ENCODE measurements at regions not wholly inside any gene's neighbourhood (a gene's known extent, or its start where the extent isn't known, plus 50 kb on each side); places are given as distances from the start of the nearest gene placed in this dataset.

DNA sequence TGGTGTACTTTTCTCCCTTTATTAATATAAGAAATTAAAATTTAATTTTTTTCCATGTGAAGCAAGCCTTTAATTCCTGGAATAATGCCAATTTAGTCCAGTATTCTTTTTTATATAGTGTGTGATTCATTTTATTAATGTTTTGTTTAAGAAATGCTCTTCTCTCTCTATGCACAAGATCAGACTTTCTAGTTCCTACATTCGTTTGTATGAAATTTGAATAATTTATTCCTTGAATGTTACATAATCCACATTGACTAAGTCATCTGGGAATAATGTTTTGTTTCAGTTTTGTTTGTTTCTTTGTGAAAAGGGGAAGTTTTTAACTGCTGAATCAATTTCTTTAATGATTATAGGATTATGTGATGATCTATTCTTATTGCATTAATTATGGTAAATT lies 181.4 kb upstream of the ID4 start:
- no peak for DNase-seq

GRCh38 chr6:19660123-19660910 lies 176.9 kb upstream of the ID4 start:
- no peak for DNase-seq

DNA sequence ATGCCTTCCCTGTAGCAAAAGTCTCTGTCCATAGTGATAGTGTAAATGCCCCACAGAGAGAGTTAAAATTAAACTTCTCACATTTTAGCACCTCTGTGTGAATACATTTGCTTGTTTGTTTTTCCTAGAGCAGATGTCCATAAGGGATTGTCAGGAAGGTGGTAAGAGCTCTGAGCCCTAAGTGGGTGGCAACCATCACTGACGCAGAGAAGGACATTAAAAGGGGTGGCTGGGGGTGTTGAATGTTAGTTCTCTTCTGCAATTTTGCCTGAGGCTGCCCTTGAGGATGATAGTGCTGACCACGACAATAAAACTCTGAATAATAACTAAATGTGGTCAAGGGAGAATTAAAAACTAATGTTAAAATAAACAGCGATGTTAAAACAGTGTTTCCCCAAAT lies 174.3 kb upstream of the ID4 start:
- DNase-seq, result no peak

- no peak for DNase-seq
These were observed 173.7 kb upstream of the ID4 start for GRCh38 chr6:19663479-19663878.

DNA sequence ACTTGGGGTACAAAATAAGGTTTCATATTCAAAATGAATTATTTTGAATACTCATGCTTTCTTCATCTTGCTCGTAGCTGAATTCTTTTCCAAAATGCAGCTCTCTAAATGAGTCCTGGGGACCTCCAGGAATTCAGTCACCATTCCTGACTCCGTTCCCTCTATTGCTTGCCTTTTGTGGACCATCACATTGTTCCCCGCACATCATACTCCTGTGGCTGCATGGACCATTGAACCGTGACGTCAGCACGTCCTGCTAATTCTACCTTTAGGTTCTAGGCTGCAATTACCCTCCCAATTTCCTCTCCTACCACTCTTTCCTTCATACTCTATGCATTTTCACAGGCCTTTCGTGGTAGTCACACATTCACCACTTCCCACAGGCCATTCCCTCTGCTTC lies 173.1 kb upstream of the ID4 start:
- no peak for DNase-seq

DNA sequence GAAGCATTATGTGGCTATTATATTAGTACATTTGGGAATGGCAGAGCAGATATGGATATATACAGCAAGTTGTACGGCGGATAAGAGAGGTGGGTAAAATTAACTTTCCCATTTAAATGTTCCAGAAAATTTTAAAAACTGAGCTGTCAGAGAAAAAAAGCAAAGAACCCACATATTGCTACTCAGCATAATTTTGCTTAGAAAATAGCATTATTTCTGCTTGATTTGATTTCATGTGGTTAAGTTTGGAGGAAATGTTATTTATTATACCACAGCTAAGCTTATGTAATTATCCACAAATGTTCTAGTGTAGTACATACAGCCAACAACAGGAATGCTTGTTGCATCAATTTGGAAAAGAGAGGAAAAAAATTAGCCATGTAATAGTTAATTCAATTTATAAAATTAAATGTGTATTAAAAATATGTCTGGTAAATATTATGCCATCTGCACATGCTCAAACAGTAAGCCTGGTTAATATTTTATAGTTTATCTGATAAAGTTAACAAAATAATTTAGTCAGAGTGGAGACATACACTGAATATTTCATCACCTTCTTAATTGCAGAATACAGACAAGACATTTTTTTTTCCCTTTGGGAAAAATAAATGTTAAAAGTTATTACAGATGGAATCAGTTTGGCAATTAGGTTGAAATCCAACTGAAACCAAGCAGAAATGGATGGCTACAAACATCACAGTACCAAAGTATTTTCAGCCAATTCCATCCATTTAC lies 172.1 kb upstream of the ID4 start:
- DNase-seq, result no peak

DNA sequence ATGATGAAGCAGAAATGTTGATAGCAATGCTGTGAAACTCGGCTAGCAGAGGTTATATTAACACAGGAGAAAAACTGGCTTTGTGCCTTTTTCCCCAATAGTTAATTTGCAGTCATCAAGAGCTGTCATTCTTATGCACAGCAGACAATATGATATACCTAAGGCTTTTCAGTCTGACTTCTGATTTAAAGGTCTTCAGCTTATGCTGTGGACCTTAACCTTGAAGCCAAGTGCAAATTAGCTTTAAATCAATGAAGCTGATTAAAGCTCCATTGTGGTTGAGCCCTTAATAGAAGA lies 171.6 kb upstream of the ID4 start:
- DNase-seq, result no peak

- DNase-seq, result no peak
These were observed 168.5 kb upstream of the ID4 start for GRCh38 chr6:19668710-19669109.

DNA sequence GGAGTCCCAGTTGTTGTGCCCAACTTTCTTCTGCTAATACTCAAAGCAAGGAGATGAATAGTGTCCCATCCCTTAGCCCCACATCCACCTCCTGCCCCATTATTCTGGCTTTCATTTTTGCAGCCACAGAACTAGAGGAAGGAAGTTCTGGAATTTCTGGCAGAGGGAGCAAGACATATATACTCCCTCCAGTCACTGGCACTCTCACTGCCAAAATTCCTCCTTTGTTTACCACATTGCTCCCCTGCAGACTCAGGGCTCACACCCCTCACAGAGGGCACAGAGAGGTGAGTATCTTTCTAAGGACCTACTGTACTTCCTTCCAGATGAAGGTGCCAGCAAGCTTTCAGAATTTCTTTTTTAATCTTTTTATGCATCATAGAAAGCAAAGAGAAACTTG lies 168.0 kb upstream of the ID4 start:
- DNase-seq, result no peak

GRCh38 chr6:19682859-19683258 lies 154.3 kb upstream of the ID4 start:
- DNase-seq, result no peak

DNA sequence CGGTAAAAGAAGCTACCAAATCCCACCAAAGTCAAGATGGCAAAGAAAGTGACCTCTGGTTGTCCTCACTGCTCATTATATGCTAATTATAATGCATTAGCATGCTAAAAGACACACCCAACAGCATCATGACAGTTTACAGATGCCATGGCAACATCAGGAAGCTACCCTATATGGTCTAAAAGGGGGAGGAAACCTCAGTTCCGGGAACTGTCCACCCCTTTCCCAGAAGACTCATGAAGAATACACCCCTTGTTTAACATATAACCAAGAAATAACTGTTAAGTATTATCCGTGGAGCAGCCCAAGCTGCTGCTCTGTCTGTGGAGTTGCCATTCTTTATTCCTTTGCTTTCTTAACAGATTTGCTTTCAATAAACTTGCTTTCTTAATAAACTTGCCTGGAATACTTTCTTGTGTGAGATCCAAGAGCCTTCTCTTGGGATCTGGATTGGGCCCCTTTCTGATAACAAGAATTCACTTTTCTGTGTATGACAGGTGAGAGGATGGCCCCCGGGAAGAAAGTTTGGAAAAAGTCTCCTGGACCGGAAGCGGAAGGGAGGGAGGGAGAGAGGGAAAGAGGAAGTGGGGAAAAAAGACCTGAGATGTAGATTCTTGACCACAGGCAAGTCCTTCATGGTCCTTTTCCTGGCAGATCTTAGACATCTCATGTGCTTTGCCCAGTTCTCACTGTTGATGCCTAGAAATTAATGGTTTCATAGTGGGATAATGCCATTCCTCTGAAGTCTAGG lies 146.7 kb upstream of the ID4 start:
- DNase-seq, result no peak

DNA sequence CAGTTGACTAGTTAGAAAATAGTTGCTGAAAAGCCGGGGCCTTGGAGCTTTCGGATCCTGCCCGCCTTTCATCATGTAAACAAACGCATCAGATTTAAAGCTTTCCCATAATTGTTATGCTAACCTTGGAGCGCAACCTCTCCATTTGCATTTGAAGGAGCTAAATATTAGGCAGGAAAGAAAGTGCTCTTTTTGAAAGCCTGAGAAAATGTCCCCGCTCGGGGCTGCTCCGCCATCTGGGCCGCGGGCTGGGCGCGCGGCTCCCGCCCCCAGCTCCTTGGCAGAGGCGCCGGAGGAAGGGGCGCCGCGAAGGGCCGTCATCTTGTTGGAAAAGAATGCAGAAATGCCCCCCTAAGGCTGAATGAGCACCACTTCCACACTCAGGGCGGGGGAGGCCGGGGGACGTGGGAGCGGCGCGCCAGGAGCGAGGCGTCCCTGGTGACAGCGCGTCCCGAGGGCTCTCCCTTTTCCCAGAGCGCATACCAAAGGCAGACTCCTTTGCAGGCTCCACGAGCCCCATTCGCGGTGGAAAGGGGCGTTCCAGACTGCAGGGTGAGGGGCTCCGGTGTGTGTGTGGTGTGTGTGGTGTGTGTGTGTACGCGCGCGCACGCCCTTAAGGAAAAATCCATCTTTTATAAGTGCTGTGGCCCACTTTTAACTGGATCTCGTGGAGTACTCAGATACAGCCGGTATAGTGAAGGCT lies 145.6 kb upstream of the ID4 start:
- no peak for DNase-seq

GRCh38 chr6:19692506-19693298 lies 144.5 kb upstream of the ID4 start:
- no peak for DNase-seq

- DNase-seq, result no peak
These were observed 142.5 kb upstream of the ID4 start for GRCh38 chr6:19694697-19695096.

DNA sequence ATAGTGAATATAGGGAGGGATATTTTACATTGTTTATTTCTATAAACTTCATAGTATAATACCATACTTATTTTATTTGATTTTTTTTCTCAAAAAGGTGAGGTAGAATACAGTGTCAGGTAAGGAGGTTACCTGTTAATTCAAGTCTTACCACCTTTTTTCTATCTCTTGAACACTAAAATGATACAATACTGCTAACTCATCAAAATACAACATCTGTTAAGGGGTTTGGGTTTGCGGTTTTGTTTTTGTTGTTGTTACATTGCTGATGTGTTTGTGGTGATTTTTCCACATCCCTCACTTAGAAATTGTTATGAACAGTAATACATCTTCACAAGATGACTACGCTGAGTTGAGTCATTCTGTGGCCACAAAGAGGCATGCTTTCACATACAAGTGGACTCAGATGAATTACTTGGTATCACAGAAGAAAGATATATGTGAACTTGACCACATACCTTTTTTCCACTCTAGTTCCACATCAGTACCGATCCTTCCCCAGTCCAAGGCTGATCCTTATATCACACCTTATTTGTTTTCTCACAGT lies 139.4 kb upstream of the ID4 start:
- DNase-seq, result no peak

DNA sequence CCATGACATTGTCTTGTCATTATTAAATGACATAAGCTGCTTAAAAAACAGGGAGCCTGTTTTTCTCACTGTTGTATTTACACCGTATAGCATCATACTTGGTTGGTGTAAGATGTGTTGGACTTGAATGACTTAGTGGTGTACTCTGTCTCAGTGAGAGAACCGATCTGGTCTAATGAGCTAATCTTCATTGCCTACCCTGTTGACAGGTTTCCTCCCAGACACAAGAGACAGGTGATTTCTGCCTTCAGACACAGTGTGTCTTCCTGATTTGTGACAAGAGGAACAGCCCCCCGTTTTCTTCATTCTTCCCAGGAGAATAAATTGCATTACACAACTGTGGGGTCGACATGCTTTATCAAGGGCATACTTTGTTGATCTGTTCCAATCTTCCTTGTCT lies 137.2 kb upstream of the ID4 start:
- DNase-seq, result no peak

DNA sequence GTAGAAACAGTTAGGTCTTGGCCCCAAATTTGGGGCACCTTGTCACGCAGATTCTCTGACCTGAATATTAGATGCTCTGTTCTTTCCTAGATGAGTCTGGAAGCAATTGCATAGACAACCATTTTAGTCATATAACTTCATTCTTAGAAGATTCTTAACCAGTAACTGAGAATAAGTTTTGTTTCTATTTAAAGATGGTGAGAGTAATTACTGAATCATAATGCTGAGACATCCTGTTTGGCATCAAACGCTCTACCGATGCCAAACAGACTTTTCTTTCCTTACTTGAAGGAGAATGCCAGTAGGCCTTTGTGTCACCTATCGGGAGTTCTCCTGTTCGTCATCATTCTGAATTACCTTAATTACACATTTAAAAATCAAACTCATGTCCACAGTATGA lies 131.6 kb upstream of the ID4 start:
- no peak for DNase-seq

GRCh38 chr6:19712012-19712688 lies 125.0 kb upstream of the ID4 start:
- no peak for DNase-seq

- no peak for DNase-seq
These were observed 124.2 kb upstream of the ID4 start for GRCh38 chr6:19712998-19713397.

- no peak for DNase-seq
These were observed 123.8 kb upstream of the ID4 start for GRCh38 chr6:19713411-19713810.

- DNase-seq, result no peak
These were observed 123.2 kb upstream of the ID4 start for GRCh38 chr6:19713984-19714383.

Measured in COR-L47 (cell line).